ENCODE measurements at regions not wholly inside any gene's neighbourhood (a gene's known extent, or its start where the extent isn't known, plus 50 kb on each side); places are given as distances from the start of the nearest gene placed in this dataset.
"Not testable (repeated sequence)": the region's sequence is repeated elsewhere in the genome, so short reads cannot be mapped to it uniquely, and the experiment has no call there.

GRCh38 chr5:87576867-87577266 is 164.1 kb upstream of the CCNH start:
- Histone ChIP-seq H3F3A (ENCODE audit: insufficient read depth, low read length, poor library complexity, severe bottlenecking) (no peaks in the 10 kb centered on the region), H3K79me2 (replicated peaks; ENCODE audit: insufficient read depth, low read length) (no peaks in the 10 kb centered on the region), H3K4me3 (ENCODE audit: low read length) (no peak overlapping the region), H3K9me2 (ENCODE audit: insufficient read depth, low read length) (no peaks in the 10 kb centered on the region), H3K27me3 (ENCODE audit: insufficient read depth, low read depth, low read length) (no peaks in the 10 kb centered on the region), H3K36me3 (ENCODE audit: insufficient read depth, low read length) (no peaks in the 10 kb centered on the region), H3K9ac (ENCODE audit: low read length) (no peak overlapping the region), H3K9me3 (ENCODE audit: low read length) (no peaks in the 10 kb centered on the region), H4K20me1 (ENCODE audit: insufficient read depth) (no peaks in the 10 kb centered on the region), H3K4me2 (ENCODE audit: low read length) (no peak overlapping the region), H3K27ac (ENCODE audit: low read length) (no peak overlapping the region), H2AFZ (ENCODE audit: low read depth, low read length) (no peak overlapping the region)
- TF ChIP-seq SMC3 (conservative IDR thresholded peaks at IDR 0.05; ENCODE audit: poor library complexity): no peak

GRCh38 chr5:87576306-87576705 is 163.6 kb upstream of the CCNH start:
- H3K27ac ChIP-seq (ENCODE audit: low read length); H3F3A ChIP-seq (ENCODE audit: insufficient read depth, low read length, poor library complexity, severe bottlenecking); H3K9me3 ChIP-seq (ENCODE audit: low read length); H3K27me3 ChIP-seq (ENCODE audit: insufficient read depth, low read depth, low read length); H3K9ac ChIP-seq (ENCODE audit: low read length); H3K4me3 ChIP-seq (ENCODE audit: low read length); H3K79me2 ChIP-seq (replicated peaks; ENCODE audit: insufficient read depth, low read length); H3K4me2 ChIP-seq (ENCODE audit: low read length); H3K9me2 ChIP-seq (ENCODE audit: insufficient read depth, low read length); H2AFZ ChIP-seq (ENCODE audit: low read depth, low read length); H3K36me3 ChIP-seq (ENCODE audit: insufficient read depth, low read length); H4K20me1 ChIP-seq (ENCODE audit: insufficient read depth): not testable (repeated sequence)

- Histone ChIP-seq H3K9me3 (ENCODE audit: low read length) (no peaks in the 10 kb centered on the region), H3K27me3 (ENCODE audit: insufficient read depth, low read depth, low read length) (no peaks in the 10 kb centered on the region), H3K79me2 (replicated peaks; ENCODE audit: insufficient read depth, low read length) (no peaks in the 10 kb centered on the region), H3K9ac (ENCODE audit: low read length) (no peak overlapping the region), H4K20me1 (ENCODE audit: insufficient read depth) (no peaks in the 10 kb centered on the region), H3K4me2 (ENCODE audit: low read length) (no peak overlapping the region), H3F3A (ENCODE audit: insufficient read depth, low read length, poor library complexity, severe bottlenecking) (no peaks in the 10 kb centered on the region), H3K9me2 (ENCODE audit: insufficient read depth, low read length) (no peaks in the 10 kb centered on the region), H2AFZ (ENCODE audit: low read depth, low read length) (no peak overlapping the region), H3K36me3 (ENCODE audit: insufficient read depth, low read length) (no peaks in the 10 kb centered on the region), H3K27ac (ENCODE audit: low read length) (no peak overlapping the region), H3K4me3 (ENCODE audit: low read length) (no peak overlapping the region)
- TF ChIP-seq TAF1 (IDR thresholded peaks at IDR 0.05; ENCODE audit: low read depth) (no peak), CTCF (IDR thresholded peaks at IDR 0.05; ENCODE audit: poor library complexity, severe bottlenecking) (no peak), EZH2 (IDR thresholded peaks at IDR 0.05; ENCODE audit: borderline replicate concordance, insufficient read depth, low read length, poor library complexity, severe bottlenecking) (no peak), REST (IDR thresholded peaks at IDR 0.05; ENCODE audit: borderline replicate concordance) (no peak), RAD21 (conservative IDR thresholded peaks at IDR 0.05) (no peak), EP300 (conservative IDR thresholded peaks at IDR 0.05; ENCODE audit: poor library complexity, severe bottlenecking) (no peak), MXI1 (conservative IDR thresholded peaks at IDR 0.05; ENCODE audit: poor library complexity, severe bottlenecking) (no peak), SMC3 (conservative IDR thresholded peaks at IDR 0.05; ENCODE audit: poor library complexity) (no peak), POLR2AphosphoS5 (IDR thresholded peaks at IDR 0.05) (no peak)
Observed at GRCh38 chr5:87574106-87574505, 161.4 kb upstream of the CCNH start.

All from neural cell (in vitro differentiated cells).